Fibroblast of lung (primary cell): ENCODE measurements at regions not wholly inside any gene's neighbourhood (a gene's known extent, or its start where the extent isn't known, plus 50 kb on each side); places are given as distances from the start of the nearest gene placed in this dataset.

Source experiments
- EZH2 ChIP-seq: IDR thresholded peaks from 2 replicates; pipeline ENCODE4 v1.5.1; 2012; ENCODE audit warnings: low read length, control low read depth, mild to moderate bottlenecking; ENCODE audit errors: missing control alignments
- TF ChIP-seq, protein P1 (sequence below), 2 donors: IDR thresholded peaks in 1 of 2; conservative IDR thresholded peaks in 1 of 2; 1 replicate in 1 of 2; 2 replicates in 1 of 2; pipeline ENCODE4 v1.5.1; 2011 to 2012; ENCODE audit warnings: low read length in 2 of 2, control low read depth in 1 of 2, inconsistent platforms in 1 of 2, low read depth in 1 of 2, mild to moderate bottlenecking in 1 of 2

DNA sequence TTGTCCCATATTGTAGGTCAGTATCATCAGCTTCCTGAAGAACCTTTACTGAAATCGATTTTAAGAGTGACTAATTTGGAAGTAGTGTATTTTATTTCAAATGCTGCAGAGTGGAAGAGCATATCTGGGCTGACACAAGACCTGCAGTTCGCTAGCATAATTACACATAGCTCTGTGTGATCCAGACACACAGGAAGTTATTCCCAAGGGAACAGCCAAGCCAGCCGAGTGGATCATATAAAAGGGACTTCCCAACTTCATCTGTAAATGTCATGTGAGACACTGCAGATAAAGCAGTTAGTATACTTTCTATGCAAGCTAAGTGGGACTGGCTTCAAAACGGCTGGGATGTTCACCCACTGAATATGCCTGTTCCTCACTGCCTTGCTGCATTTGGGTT, 760.4 kb downstream of the SLITRK1 start:
- no peak for TF ChIP-seq EZH2
- TF ChIP-seq, protein P1, sequence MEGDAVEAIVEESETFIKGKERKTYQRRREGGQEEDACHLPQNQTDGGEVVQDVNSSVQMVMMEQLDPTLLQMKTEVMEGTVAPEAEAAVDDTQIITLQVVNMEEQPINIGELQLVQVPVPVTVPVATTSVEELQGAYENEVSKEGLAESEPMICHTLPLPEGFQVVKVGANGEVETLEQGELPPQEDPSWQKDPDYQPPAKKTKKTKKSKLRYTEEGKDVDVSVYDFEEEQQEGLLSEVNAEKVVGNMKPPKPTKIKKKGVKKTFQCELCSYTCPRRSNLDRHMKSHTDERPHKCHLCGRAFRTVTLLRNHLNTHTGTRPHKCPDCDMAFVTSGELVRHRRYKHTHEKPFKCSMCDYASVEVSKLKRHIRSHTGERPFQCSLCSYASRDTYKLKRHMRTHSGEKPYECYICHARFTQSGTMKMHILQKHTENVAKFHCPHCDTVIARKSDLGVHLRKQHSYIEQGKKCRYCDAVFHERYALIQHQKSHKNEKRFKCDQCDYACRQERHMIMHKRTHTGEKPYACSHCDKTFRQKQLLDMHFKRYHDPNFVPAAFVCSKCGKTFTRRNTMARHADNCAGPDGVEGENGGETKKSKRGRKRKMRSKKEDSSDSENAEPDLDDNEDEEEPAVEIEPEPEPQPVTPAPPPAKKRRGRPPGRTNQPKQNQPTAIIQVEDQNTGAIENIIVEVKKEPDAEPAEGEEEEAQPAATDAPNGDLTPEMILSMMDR (conservative IDR thresholded peaks at IDR 0.05 in 1 of 2, IDR thresholded peaks at IDR 0.05 in 1 of 2; ENCODE audit: low read depth in 1 of 2, low read length in 2 of 2) = no peak
